ENCODE measurements at regions not wholly inside any gene's neighbourhood (a gene's known extent, or its start where the extent isn't known, plus 50 kb on each side); places are given as distances from the start of the nearest gene placed in this dataset.

- no peak for DNase-seq (ENCODE audit: extremely low read depth in 1 of 11, low read depth in 9 of 11, low spot score in 4 of 11)
These were observed 61.7 kb downstream of the KCNJ2 start for GRCh38 chr17:70230850-70231640.

GRCh38 chr17:70232466-70232865 lies 63.1 kb downstream of the KCNJ2 start:
- no peak for DNase-seq (ENCODE audit: extremely low read depth in 1 of 11, low read depth in 9 of 11, low spot score in 4 of 11)

GRCh38 chr17:70235252-70235651 lies 65.9 kb downstream of the KCNJ2 start:
- DNase-seq (ENCODE audit: extremely low read depth in 1 of 11, low read depth in 9 of 11, low spot score in 4 of 11), result no peak

- DNase-seq (ENCODE audit: extremely low read depth in 1 of 11, low read depth in 9 of 11, low spot score in 4 of 11), result no peak
These were observed 68.9 kb downstream of the KCNJ2 start for GRCh38 chr17:70238228-70238627.

- no peak for DNase-seq (ENCODE audit: extremely low read depth in 1 of 11, low read depth in 9 of 11, low spot score in 4 of 11)
These were observed 69.3 kb downstream of the KCNJ2 start for GRCh38 chr17:70238646-70239045.

- DNase-seq (ENCODE audit: extremely low read depth in 1 of 11, low read depth in 9 of 11, low spot score in 4 of 11), result no peak
These were observed 70.1 kb downstream of the KCNJ2 start for GRCh38 chr17:70239391-70239826.

GRCh38 chr17:70241071-70241470 lies 71.7 kb downstream of the KCNJ2 start:
- no peak for DNase-seq (ENCODE audit: extremely low read depth in 1 of 11, low read depth in 9 of 11, low spot score in 4 of 11)

- DNase-seq (ENCODE audit: extremely low read depth in 1 of 11, low read depth in 9 of 11, low spot score in 4 of 11), result no peak
These were observed 73.6 kb downstream of the KCNJ2 start for GRCh38 chr17:70242781-70243437.

GRCh38 chr17:70251706-70252105 lies 82.4 kb downstream of the KCNJ2 start:
- no peak for DNase-seq (ENCODE audit: extremely low read depth in 1 of 11, low read depth in 9 of 11, low spot score in 4 of 11)

- no peak for DNase-seq (ENCODE audit: extremely low read depth in 1 of 11, low read depth in 9 of 11, low spot score in 4 of 11)
These were observed 85.6 kb downstream of the KCNJ2 start for GRCh38 chr17:70254735-70255460.

- no peak for DNase-seq (ENCODE audit: extremely low read depth in 1 of 11, low read depth in 9 of 11, low spot score in 4 of 11)
These were observed 87.4 kb downstream of the KCNJ2 start for GRCh38 chr17:70256751-70257150.

GRCh38 chr17:70258465-70258864 lies 89.1 kb downstream of the KCNJ2 start:
- DNase-seq (ENCODE audit: extremely low read depth in 1 of 11, low read depth in 9 of 11, low spot score in 4 of 11), result no peak

GRCh38 chr17:70259400-70259799 lies 90.1 kb downstream of the KCNJ2 start:
- DNase-seq (ENCODE audit: extremely low read depth in 1 of 11, low read depth in 9 of 11, low spot score in 4 of 11), result no peak

- DNase-seq (ENCODE audit: extremely low read depth in 1 of 11, low read depth in 9 of 11, low spot score in 4 of 11), result no peak
These were observed 91.8 kb downstream of the KCNJ2 start for GRCh38 chr17:70261170-70261569.

- DNase-seq (ENCODE audit: extremely low read depth in 1 of 11, low read depth in 9 of 11, low spot score in 4 of 11), result no peak
These were observed 96.1 kb downstream of the KCNJ2 start for GRCh38 chr17:70265471-70265870.

- no peak for DNase-seq (ENCODE audit: extremely low read depth in 1 of 11, low read depth in 9 of 11, low spot score in 4 of 11)
These were observed 97.1 kb downstream of the KCNJ2 start for GRCh38 chr17:70266394-70266793.

- DNase-seq (ENCODE audit: extremely low read depth in 1 of 11, low read depth in 9 of 11, low spot score in 4 of 11), result no peak
These were observed 99.1 kb downstream of the KCNJ2 start for GRCh38 chr17:70268383-70268782.

- DNase-seq (ENCODE audit: extremely low read depth in 1 of 11, low read depth in 9 of 11, low spot score in 4 of 11), result no peak
These were observed 101.2 kb downstream of the KCNJ2 start for GRCh38 chr17:70270554-70270953.

GRCh38 chr17:70271200-70271599 lies 101.9 kb downstream of the KCNJ2 start:
- DNase-seq (ENCODE audit: extremely low read depth in 1 of 11, low read depth in 9 of 11, low spot score in 4 of 11), result no peak

- no peak for DNase-seq (ENCODE audit: extremely low read depth in 1 of 11, low read depth in 9 of 11, low spot score in 4 of 11)
These were observed 102.3 kb downstream of the KCNJ2 start for GRCh38 chr17:70271672-70272071.

Measured in renal cortex interstitium (tissue), 11 donors.